ENCODE measurements at regions not wholly inside any gene's neighbourhood (a gene's known extent, or its start where the extent isn't known, plus 50 kb on each side); places are given as distances from the start of the nearest gene placed in this dataset.

DNA sequence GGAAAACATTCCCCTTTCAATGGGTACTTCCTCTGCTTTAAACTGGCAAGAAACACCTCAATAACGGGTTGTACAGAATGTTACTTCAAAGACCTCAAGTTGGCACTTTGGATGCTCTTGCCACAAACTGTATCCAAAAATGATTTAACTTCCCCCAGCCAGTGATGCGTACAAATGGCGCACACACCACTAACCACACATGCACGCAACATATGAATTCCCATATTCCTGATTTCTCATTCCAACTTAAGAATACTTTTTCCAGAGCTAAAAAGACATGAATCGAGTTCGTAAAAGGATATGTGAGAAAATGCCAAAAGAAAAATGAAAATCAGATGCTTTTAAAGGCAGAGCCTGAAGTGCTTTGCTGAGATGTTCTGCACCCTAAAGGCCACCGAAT, 388.0 kb upstream of the PIK3R1 start:
- Mint-ChIP-seq H3K4me1 (peaks cover 36% of the 10 kb centered on the region), H3K36me3 (peaks cover 7% of the 10 kb centered on the region), H3K4me3 (no peak overlapping the region), H3K9me3 (peaks cover 7% of the 10 kb centered on the region), H3K27me3 (ENCODE audit: low read depth) (no peaks in the 10 kb centered on the region), H3K27ac (no peak overlapping the region)
- ChIA-PET CTCF (no interaction called here), POLR2A (no interaction called here)
- TF ChIP-seq, protein P1, sequence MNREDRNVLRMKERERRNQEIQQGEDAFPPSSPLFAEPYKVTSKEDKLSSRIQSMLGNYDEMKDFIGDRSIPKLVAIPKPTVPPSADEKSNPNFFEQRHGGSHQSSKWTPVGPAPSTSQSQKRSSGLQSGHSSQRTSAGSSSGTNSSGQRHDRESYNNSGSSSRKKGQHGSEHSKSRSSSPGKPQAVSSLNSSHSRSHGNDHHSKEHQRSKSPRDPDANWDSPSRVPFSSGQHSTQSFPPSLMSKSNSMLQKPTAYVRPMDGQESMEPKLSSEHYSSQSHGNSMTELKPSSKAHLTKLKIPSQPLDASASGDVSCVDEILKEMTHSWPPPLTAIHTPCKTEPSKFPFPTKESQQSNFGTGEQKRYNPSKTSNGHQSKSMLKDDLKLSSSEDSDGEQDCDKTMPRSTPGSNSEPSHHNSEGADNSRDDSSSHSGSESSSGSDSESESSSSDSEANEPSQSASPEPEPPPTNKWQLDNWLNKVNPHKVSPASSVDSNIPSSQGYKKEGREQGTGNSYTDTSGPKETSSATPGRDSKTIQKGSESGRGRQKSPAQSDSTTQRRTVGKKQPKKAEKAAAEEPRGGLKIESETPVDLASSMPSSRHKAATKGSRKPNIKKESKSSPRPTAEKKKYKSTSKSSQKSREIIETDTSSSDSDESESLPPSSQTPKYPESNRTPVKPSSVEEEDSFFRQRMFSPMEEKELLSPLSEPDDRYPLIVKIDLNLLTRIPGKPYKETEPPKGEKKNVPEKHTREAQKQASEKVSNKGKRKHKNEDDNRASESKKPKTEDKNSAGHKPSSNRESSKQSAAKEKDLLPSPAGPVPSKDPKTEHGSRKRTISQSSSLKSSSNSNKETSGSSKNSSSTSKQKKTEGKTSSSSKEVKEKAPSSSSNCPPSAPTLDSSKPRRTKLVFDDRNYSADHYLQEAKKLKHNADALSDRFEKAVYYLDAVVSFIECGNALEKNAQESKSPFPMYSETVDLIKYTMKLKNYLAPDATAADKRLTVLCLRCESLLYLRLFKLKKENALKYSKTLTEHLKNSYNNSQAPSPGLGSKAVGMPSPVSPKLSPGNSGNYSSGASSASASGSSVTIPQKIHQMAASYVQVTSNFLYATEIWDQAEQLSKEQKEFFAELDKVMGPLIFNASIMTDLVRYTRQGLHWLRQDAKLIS (CRISPR knock-in tag; IDR thresholded peaks at IDR 0.05; ENCODE audit: borderline replicate concordance) = no peak
- TF ChIP-seq, protein P2, sequence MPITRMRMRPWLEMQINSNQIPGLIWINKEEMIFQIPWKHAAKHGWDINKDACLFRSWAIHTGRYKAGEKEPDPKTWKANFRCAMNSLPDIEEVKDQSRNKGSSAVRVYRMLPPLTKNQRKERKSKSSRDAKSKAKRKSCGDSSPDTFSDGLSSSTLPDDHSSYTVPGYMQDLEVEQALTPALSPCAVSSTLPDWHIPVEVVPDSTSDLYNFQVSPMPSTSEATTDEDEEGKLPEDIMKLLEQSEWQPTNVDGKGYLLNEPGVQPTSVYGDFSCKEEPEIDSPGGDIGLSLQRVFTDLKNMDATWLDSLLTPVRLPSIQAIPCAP (CRISPR knock-in tag; IDR thresholded peaks at IDR 0.05) = no peak
- TF ChIP-seq HMGA2 (CRISPR knock-in tag; IDR thresholded peaks at IDR 0.05) = no peak
- TF ChIP-seq ZNF263 (CRISPR knock-in tag; IDR thresholded peaks at IDR 0.05; ENCODE audit: low read depth) = no peak
- TF ChIP-seq, protein P3, sequence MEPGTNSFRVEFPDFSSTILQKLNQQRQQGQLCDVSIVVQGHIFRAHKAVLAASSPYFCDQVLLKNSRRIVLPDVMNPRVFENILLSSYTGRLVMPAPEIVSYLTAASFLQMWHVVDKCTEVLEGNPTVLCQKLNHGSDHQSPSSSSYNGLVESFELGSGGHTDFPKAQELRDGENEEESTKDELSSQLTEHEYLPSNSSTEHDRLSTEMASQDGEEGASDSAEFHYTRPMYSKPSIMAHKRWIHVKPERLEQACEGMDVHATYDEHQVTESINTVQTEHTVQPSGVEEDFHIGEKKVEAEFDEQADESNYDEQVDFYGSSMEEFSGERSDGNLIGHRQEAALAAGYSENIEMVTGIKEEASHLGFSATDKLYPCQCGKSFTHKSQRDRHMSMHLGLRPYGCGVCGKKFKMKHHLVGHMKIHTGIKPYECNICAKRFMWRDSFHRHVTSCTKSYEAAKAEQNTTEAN (CRISPR knock-in tag; IDR thresholded peaks at IDR 0.05) = no peak
- no peak for TF ChIP-seq MYBL2 (CRISPR knock-in tag; IDR thresholded peaks at IDR 0.05)
- TF ChIP-seq FOXJ3 (CRISPR knock-in tag; IDR thresholded peaks at IDR 0.05; ENCODE audit: borderline replicate concordance) = no peak
- TF ChIP-seq, protein P4, sequence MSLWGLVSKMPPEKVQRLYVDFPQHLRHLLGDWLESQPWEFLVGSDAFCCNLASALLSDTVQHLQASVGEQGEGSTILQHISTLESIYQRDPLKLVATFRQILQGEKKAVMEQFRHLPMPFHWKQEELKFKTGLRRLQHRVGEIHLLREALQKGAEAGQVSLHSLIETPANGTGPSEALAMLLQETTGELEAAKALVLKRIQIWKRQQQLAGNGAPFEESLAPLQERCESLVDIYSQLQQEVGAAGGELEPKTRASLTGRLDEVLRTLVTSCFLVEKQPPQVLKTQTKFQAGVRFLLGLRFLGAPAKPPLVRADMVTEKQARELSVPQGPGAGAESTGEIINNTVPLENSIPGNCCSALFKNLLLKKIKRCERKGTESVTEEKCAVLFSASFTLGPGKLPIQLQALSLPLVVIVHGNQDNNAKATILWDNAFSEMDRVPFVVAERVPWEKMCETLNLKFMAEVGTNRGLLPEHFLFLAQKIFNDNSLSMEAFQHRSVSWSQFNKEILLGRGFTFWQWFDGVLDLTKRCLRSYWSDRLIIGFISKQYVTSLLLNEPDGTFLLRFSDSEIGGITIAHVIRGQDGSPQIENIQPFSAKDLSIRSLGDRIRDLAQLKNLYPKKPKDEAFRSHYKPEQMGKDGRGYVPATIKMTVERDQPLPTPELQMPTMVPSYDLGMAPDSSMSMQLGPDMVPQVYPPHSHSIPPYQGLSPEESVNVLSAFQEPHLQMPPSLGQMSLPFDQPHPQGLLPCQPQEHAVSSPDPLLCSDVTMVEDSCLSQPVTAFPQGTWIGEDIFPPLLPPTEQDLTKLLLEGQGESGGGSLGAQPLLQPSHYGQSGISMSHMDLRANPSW (CRISPR knock-in tag; conservative IDR thresholded peaks at IDR 0.05; ENCODE audit: low read depth) = no peak
- no peak for DNase-seq (ENCODE audit: low spot score)
- ATAC-seq = no peak

DNA sequence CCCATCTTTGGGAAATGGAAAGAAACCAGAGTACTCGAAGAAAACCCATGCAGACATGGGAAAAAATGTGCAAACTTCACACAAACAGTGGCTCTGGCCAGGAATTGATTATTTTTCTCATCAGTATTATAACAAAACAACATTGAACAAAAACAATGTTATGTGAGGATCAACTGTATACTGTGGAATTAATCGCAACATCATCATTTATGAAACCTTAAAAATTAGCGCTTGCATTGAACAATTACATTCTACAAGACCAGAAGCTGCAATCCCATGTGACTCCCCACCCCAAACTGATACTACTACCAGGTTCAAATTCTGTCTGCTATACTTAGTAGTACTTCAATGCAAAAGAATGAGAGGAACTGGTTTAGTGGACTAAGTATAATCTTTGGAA, 390.7 kb upstream of the PIK3R1 start:
- no peak overlapping the region for H3K27ac Mint-ChIP-seq
- ChIA-PET CTCF (no interaction called here), POLR2A (no interaction called here)

DNA sequence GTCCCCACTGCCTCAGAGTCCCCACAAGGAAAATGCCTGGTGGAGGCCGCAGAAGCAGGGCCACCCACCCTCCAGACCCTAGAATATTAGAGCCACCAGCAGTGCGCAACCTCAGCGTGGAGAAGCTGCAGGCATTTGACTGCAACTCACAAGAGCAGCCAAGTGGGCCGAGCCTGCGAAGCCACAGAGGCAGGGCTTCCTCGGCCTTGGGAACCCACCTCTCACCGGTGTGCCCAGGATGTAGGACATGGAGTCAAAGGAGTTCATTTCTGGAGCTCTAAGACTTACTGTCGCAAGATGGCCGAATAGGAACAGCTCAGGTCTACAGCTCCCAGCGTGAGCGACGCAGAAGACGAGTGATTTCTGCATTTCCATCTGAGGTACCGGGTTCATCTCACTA, 397.9 kb upstream of the PIK3R1 start:
- H3K27me3 Mint-ChIP-seq (ENCODE audit: low read depth) = 0 out of 2 replicates have a peak, but pooled peaks cover 3% of the 10 kb centered on the region
- DNase-seq (ENCODE audit: low spot score) (peak; percentile 15), ATAC-seq (peak; percentile 60)
- ChIA-PET CTCF (no interaction called here), POLR2A (interaction anchor here (1.1 kb wide), 1 partner anchor 12 kb away, joined by 3 read pairs; no protein-coding TSS in a partner anchor)
- H3K9me3 Mint-ChIP-seq = peaks cover 22% of the 10 kb centered on the region
- peak overlapping the region; percentile 81 for H3K4me3 Mint-ChIP-seq
- peaks cover 24% of the 10 kb centered on the region for H3K36me3 Mint-ChIP-seq
- peaks cover 43% of the 10 kb centered on the region for H3K4me1 Mint-ChIP-seq
- H3K27ac Mint-ChIP-seq = peak overlapping the region; percentile 72
- no peak for TF ChIP-seq TCF7 (CRISPR knock-in tag; IDR thresholded peaks at IDR 0.05; ENCODE audit: low read depth)
- no peak for TF ChIP-seq IRF2 (CRISPR knock-in tag; IDR thresholded peaks at IDR 0.05; ENCODE audit: borderline replicate concordance, low read depth)
- TF ChIP-seq, protein P5, sequence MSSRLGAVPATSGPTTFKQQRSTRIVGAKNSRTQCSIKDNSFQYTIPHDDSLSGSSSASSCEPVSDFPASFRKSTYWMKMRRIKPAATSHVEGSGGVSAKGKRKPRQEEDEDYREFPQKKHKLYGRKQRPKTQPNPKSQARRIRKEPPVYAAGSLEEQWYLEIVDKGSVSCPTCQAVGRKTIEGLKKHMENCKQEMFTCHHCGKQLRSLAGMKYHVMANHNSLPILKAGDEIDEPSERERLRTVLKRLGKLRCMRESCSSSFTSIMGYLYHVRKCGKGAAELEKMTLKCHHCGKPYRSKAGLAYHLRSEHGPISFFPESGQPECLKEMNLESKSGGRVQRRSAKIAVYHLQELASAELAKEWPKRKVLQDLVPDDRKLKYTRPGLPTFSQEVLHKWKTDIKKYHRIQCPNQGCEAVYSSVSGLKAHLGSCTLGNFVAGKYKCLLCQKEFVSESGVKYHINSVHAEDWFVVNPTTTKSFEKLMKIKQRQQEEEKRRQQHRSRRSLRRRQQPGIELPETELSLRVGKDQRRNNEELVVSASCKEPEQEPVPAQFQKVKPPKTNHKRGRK (CRISPR knock-in tag; IDR thresholded peaks at IDR 0.05; ENCODE audit: borderline replicate concordance) = no peak
- TF ChIP-seq, protein P6, sequence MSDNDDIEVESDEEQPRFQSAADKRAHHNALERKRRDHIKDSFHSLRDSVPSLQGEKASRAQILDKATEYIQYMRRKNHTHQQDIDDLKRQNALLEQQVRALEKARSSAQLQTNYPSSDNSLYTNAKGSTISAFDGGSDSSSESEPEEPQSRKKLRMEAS (CRISPR knock-in tag; IDR thresholded peaks at IDR 0.05) = no peak
- TF ChIP-seq TEAD4 (CRISPR knock-in tag; IDR thresholded peaks at IDR 0.05) = no peak
- TF ChIP-seq NR2C2 (CRISPR knock-in tag; IDR thresholded peaks at IDR 0.05) = no peak
- no peak for TF ChIP-seq ZNF416 (CRISPR knock-in tag; IDR thresholded peaks at IDR 0.05)
- no peak for TF ChIP-seq NFYB (CRISPR knock-in tag; conservative IDR thresholded peaks at IDR 0.05; ENCODE audit: low read depth)
- TF ChIP-seq, protein P7, sequence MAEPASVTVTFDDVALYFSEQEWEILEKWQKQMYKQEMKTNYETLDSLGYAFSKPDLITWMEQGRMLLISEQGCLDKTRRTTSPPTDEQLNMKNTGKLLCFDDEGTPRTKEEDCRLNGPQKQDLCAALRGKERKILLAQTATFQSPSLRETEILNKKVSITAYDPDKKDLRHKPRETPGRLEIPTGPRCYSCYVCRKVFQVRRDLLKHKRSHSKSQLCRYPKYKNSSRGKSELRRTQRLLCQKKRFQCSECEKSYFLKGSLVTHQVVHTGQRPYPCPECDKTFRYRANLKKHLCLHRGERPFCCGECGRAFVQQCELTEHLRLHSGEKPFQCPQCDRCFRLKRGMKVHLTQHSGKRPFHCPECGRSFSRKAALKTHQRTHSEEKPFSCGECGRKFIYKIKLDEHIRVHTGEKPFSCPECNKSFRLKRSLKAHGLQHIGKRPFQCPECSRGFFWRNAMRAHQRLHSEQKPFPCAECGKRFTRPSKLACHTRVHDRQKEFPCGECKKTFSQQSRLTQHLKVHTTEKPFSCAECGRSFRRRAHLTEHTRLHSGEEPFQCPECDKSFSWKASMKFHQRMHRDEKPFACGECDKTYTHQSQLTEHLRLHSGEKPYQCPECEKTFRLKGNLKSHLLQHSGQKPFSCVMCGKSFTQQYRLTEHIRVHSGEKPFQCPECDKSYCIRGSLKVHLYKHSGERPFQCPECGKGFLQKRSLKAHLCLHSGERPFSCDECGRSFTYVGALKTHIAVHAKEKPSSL (CRISPR knock-in tag; conservative IDR thresholded peaks at IDR 0.05) = no peak

More for the DNA sequence above, 390.7 kb upstream of the PIK3R1 start:
- Mint-ChIP-seq H3K27me3 (ENCODE audit: low read depth) (no peaks in the 10 kb centered on the region), H3K4me3 (no peak overlapping the region), H3K36me3 (peaks cover 11% of the 10 kb centered on the region), H3K9me3 (peaks cover 9% of the 10 kb centered on the region), H3K4me1 (peaks cover 13% of the 10 kb centered on the region)
- no peak for DNase-seq (ENCODE audit: low spot score)
- TF ChIP-seq TEAD4 (CRISPR knock-in tag; IDR thresholded peaks at IDR 0.05) (no peak), GTF2I (CRISPR knock-in tag; conservative IDR thresholded peaks at IDR 0.05) (no peak)
- no peak for ATAC-seq

Data from WTC11 (cell line).